ENCODE measurements at regions not wholly inside any gene's neighbourhood (a gene's known extent, or its start where the extent isn't known, plus 50 kb on each side); places are given as distances from the start of the nearest gene placed in this dataset.

- no peak for TF ChIP-seq CTCF (conservative IDR thresholded peaks at IDR 0.05; ENCODE audit: low read depth, low read length)
- H3K4me3 ChIP-seq (ENCODE audit: low read length), result no peak overlapping the region
- DNase-seq (ENCODE audit: low read depth), result no peak
These were observed 51.3 kb upstream of the MAGI2 start for GRCh38 chr7:79504607-79505389.
